ENCODE measurements at regions not wholly inside any gene's neighbourhood (a gene's known extent, or its start where the extent isn't known, plus 50 kb on each side); places are given as distances from the start of the nearest gene placed in this dataset.
"Not testable (repeated sequence)": the region's sequence is repeated elsewhere in the genome, so short reads cannot be mapped to it uniquely, and the experiment has no call there.

DNA sequence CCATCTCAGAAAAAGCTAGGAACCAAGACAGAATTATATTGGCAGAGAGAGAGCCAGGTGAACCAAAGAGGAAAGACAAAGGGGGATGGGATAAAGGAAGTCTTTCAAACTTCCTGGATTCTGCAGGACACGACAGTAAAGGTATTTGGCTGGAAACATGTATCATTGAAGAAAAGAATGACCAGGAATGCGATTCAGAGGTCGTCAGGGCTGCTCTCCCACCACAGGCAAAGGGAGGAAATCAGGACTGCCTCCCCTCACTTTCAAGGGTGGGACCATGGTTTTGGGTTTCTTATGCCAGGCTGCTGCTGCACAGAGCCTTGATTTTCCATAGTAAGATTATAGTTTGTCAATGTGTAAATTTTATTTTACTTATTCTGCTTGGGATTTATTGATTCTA lies 848.8 kb downstream of the BRINP3 start:
- ChIA-PET POLR2A (no interaction called here), CTCF (no interaction called here)
- Mint-ChIP-seq H3K27me3 (no peaks in the 10 kb centered on the region), H3K4me3 (no peak overlapping the region), H3K36me3 (ENCODE audit: low read depth) (no peaks in the 10 kb centered on the region), H3K27ac (no peak overlapping the region), H3K4me1 (ENCODE audit: low read depth) (no peaks in the 10 kb centered on the region), H3K9me3 (peaks cover 2% of the 10 kb centered on the region)
- Histone ChIP-seq H3K4me3 (ENCODE audit: low read length) (no peak overlapping the region), H3K27ac (ENCODE audit: low read depth in 1 of 2, low read length in 2 of 2) (no peak overlapping the region), H3K4me1 (ENCODE audit: insufficient read depth, low read length) (no peaks in the 10 kb centered on the region), H3K27me3 (ENCODE audit: control insufficient read depth in 1 of 2, insufficient read depth in 2 of 2, low read length in 2 of 2) (no peaks in the 10 kb centered on the region), H3K36me3 (ENCODE audit: insufficient read depth, low read length) (no peaks in the 10 kb centered on the region), H3K9me3 (ENCODE audit: control insufficient read depth in 1 of 2, insufficient read depth in 1 of 2, low read length in 2 of 2) (no peaks in the 10 kb centered on the region)
- intact Hi-C loops (cut with DNase I, micrococcal nuclease): no loop called here
- DNase-seq (no peak), ATAC-seq (ENCODE audit: poor library complexity) (no peak)
- TF ChIP-seq, protein P1, sequence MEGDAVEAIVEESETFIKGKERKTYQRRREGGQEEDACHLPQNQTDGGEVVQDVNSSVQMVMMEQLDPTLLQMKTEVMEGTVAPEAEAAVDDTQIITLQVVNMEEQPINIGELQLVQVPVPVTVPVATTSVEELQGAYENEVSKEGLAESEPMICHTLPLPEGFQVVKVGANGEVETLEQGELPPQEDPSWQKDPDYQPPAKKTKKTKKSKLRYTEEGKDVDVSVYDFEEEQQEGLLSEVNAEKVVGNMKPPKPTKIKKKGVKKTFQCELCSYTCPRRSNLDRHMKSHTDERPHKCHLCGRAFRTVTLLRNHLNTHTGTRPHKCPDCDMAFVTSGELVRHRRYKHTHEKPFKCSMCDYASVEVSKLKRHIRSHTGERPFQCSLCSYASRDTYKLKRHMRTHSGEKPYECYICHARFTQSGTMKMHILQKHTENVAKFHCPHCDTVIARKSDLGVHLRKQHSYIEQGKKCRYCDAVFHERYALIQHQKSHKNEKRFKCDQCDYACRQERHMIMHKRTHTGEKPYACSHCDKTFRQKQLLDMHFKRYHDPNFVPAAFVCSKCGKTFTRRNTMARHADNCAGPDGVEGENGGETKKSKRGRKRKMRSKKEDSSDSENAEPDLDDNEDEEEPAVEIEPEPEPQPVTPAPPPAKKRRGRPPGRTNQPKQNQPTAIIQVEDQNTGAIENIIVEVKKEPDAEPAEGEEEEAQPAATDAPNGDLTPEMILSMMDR (IDR thresholded peaks at IDR 0.05): no peak

DNA sequence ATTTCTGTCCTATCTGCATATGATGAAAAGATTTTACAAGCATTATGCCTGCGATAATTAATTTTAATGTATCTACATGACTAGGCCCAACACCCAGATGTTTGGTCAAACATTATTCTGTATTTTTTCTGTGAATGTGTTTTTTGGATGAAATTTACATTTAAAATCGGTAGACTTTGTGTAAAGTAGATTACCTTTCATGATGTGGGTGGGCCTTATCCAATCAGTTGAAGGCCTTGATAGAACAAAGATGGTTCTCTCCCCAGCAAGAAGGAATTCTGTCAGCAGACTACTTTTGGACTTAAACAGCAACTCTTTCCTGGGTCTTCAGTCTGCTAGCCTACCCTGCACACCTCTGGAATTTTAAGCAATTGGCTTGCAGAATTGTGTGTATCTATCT lies 844.0 kb downstream of the BRINP3 start:
- Mint-ChIP-seq H3K36me3 (ENCODE audit: low read depth) (no peaks in the 10 kb centered on the region), H3K27me3 (no peaks in the 10 kb centered on the region), H3K9me3 (peaks cover 2% of the 10 kb centered on the region), H3K27ac (no peak overlapping the region), H3K4me1 (ENCODE audit: low read depth) (no peaks in the 10 kb centered on the region), H3K4me3 (no peak overlapping the region)
- Histone ChIP-seq H3K9me3 (ENCODE audit: control insufficient read depth in 1 of 2, insufficient read depth in 1 of 2, low read length in 2 of 2) (peaks cover 0 to 5% of the 10 kb centered on the region in 2 experiments), H3K4me1 (ENCODE audit: insufficient read depth, low read length) (no peaks in the 10 kb centered on the region), H3K27ac (ENCODE audit: low read depth in 1 of 2, low read length in 2 of 2) (no peak overlapping the region), H3K36me3 (ENCODE audit: insufficient read depth, low read length) (no peaks in the 10 kb centered on the region), H3K27me3 (ENCODE audit: control insufficient read depth in 1 of 2, insufficient read depth in 2 of 2, low read length in 2 of 2) (no peaks in the 10 kb centered on the region), H3K4me3 (ENCODE audit: low read length) (no peak overlapping the region)
- DNase-seq (no peak), ATAC-seq (ENCODE audit: poor library complexity) (no peak)
- ChIA-PET POLR2A (no interaction called here), CTCF (no interaction called here)
- intact Hi-C loops (cut with DNase I, micrococcal nuclease): no loop called here
- TF ChIP-seq, protein P1 (IDR thresholded peaks at IDR 0.05): no peak

DNA sequence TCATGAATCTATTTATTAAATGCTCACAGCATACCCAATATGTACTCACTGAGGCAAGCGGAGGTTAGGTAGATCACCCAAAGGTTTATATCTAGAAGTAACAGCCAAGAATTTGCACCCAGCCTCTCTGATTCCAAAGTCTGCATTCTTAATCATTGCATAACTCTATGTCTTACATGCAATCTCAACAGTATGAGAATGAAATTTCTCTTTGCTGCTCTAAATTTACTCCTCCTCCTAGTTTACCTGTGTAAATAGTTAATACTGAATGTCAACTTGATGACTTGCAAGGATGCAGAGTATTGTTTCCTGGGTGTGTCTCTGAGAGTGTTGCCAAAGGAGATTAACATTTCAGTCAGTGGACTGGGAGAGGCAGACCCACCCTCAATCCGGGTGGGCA lies 840.6 kb downstream of the BRINP3 start:
- peaks cover 0 to 5% of the 10 kb centered on the region in 2 experiments for H3K9me3 ChIP-seq (ENCODE audit: control insufficient read depth in 1 of 2, insufficient read depth in 1 of 2, low read length in 2 of 2)
- TF ChIP-seq, protein P1 (IDR thresholded peaks at IDR 0.05): no peak
- H3K4me3 ChIP-seq (ENCODE audit: low read length): no peak overlapping the region
- no peaks in the 10 kb centered on the region for H3K36me3 ChIP-seq (ENCODE audit: insufficient read depth, low read length)
- Mint-ChIP-seq H3K4me3 (no peak overlapping the region), H3K27me3 (no peaks in the 10 kb centered on the region), H3K27ac (no peak overlapping the region), H3K36me3 (ENCODE audit: low read depth) (no peaks in the 10 kb centered on the region), H3K4me1 (ENCODE audit: low read depth) (no peaks in the 10 kb centered on the region), H3K9me3 (peaks cover 2% of the 10 kb centered on the region)
- ChIA-PET CTCF (no interaction called here), POLR2A (no interaction called here)
- no peak overlapping the region for H3K27ac ChIP-seq (ENCODE audit: low read depth in 1 of 2, low read length in 2 of 2)
- no peaks in the 10 kb centered on the region for H3K4me1 ChIP-seq (ENCODE audit: insufficient read depth, low read length)
- no peak for ATAC-seq (ENCODE audit: poor library complexity)
- H3K27me3 ChIP-seq (ENCODE audit: control insufficient read depth in 1 of 2, insufficient read depth in 2 of 2, low read length in 2 of 2): no peaks in the 10 kb centered on the region
- DNase-seq: no peak
- intact Hi-C loops (cut with DNase I, micrococcal nuclease): no loop called here

DNA sequence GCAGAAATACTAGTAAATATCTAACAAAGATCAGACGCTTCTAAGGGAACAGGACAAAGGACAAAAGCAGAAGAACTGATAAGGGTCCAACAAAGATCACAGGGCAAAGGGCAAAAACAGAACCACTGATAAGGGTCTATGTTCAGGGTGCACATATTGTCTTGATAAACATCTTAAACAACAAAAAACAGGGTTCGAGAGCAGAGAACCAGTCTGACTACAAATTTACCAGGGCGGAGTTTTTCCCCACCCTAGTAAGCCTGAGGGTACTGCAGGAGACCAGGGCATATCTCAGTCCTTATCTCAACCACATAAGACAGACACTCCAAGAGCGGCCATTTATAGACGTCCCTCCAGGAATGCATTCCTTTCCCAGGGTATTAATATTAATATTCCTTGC lies 833.5 kb downstream of the BRINP3 start:
- H3K4me3 Mint-ChIP-seq; H3K36me3 Mint-ChIP-seq (ENCODE audit: low read depth); CTCF ChIA-PET; H3K4me1 ChIP-seq (ENCODE audit: insufficient read depth, low read length); ATAC-seq (ENCODE audit: poor library complexity); POLR2A ChIA-PET; H3K27ac Mint-ChIP-seq; H3K4me3 ChIP-seq (ENCODE audit: low read length); DNase-seq; H3K27ac ChIP-seq (ENCODE audit: low read depth in 1 of 2, low read length in 2 of 2); H3K27me3 Mint-ChIP-seq; H3K4me1 Mint-ChIP-seq (ENCODE audit: low read depth); H3K9me3 Mint-ChIP-seq; intact Hi-C loops (cut with DNase I, micrococcal nuclease); H3K27me3 ChIP-seq (ENCODE audit: control insufficient read depth in 1 of 2, insufficient read depth in 2 of 2, low read length in 2 of 2); H3K9me3 ChIP-seq (ENCODE audit: control insufficient read depth in 1 of 2, insufficient read depth in 1 of 2, low read length in 2 of 2); H3K36me3 ChIP-seq (ENCODE audit: insufficient read depth, low read length): not testable (repeated sequence)
